ENCODE measurements at regions not wholly inside any gene's neighbourhood (a gene's known extent, or its start where the extent isn't known, plus 50 kb on each side); places are given as distances from the start of the nearest gene placed in this dataset.
"Not testable (repeated sequence)": the region's sequence is repeated elsewhere in the genome, so short reads cannot be mapped to it uniquely, and the experiment has no call there.

GRCh38 chr22:23450821-23451220, 129.3 kb downstream of the IGLL1 start:
- not testable (repeated sequence) for H3K27ac ChIP-seq (ENCODE audit: low read length); DNase-seq (ENCODE audit: low read depth, low spot score); H3K4me3 ChIP-seq (ENCODE audit: low read length); H3K36me3 ChIP-seq (ENCODE audit: control insufficient read depth, insufficient read depth, low read length); H3K27me3 ChIP-seq (ENCODE audit: control insufficient read depth, insufficient read depth, low read length); H3K9me3 ChIP-seq (ENCODE audit: control insufficient read depth, insufficient read depth, low read length); H3K4me1 ChIP-seq (ENCODE audit: control insufficient read depth, insufficient read depth, low read length)
- WGBS (ENCODE audit: insufficient coverage, insufficient read length): no CpG with 5 or more reads among the region's 15 CpGs

- no peaks in the 10 kb centered on the region for H3K27me3 ChIP-seq (ENCODE audit: control insufficient read depth, insufficient read depth, low read length)
- H3K4me3 ChIP-seq (ENCODE audit: low read length): no peak overlapping the region
- H3K36me3 ChIP-seq (ENCODE audit: control insufficient read depth, insufficient read depth, low read length): no peaks in the 10 kb centered on the region
- no peaks in the 10 kb centered on the region for H3K9me3 ChIP-seq (ENCODE audit: control insufficient read depth, insufficient read depth, low read length)
- DNase-seq (ENCODE audit: low read depth, low spot score): no peak
- no CpG with 5 or more reads among the region's 14 CpGs for WGBS (ENCODE audit: insufficient coverage, insufficient read length)
- no peaks in the 10 kb centered on the region for H3K4me1 ChIP-seq (ENCODE audit: control insufficient read depth, insufficient read depth, low read length)
- no peak overlapping the region for H3K27ac ChIP-seq (ENCODE audit: low read length)
These were observed 129.7 kb downstream of the IGLL1 start for GRCh38 chr22:23450434-23450795.

GRCh38 chr22:23449748-23450433, 130.2 kb downstream of the IGLL1 start:
- H3K27me3 ChIP-seq (ENCODE audit: control insufficient read depth, insufficient read depth, low read length); DNase-seq (ENCODE audit: low read depth, low spot score); H3K4me1 ChIP-seq (ENCODE audit: control insufficient read depth, insufficient read depth, low read length); H3K9me3 ChIP-seq (ENCODE audit: control insufficient read depth, insufficient read depth, low read length); H3K4me3 ChIP-seq (ENCODE audit: low read length); H3K36me3 ChIP-seq (ENCODE audit: control insufficient read depth, insufficient read depth, low read length); H3K27ac ChIP-seq (ENCODE audit: low read length): not testable (repeated sequence)
- no CpG with 5 or more reads among the region's 28 CpGs for WGBS (ENCODE audit: insufficient coverage, insufficient read length)

- not testable (repeated sequence) for H3K27me3 ChIP-seq (ENCODE audit: control insufficient read depth, insufficient read depth, low read length); H3K4me3 ChIP-seq (ENCODE audit: low read length); DNase-seq (ENCODE audit: low read depth, low spot score); H3K36me3 ChIP-seq (ENCODE audit: control insufficient read depth, insufficient read depth, low read length); H3K27ac ChIP-seq (ENCODE audit: low read length); H3K9me3 ChIP-seq (ENCODE audit: control insufficient read depth, insufficient read depth, low read length); H3K4me1 ChIP-seq (ENCODE audit: control insufficient read depth, insufficient read depth, low read length)
- no CpG with 5 or more reads among the region's 31 CpGs for WGBS (ENCODE audit: insufficient coverage, insufficient read length)
These were observed 131.4 kb downstream of the IGLL1 start for GRCh38 chr22:23448499-23449288.

GRCh38 chr22:23446796-23447350, 133.2 kb downstream of the IGLL1 start:
- Histone ChIP-seq H3K4me1 (ENCODE audit: control insufficient read depth, insufficient read depth, low read length) (no peaks in the 10 kb centered on the region), H3K27ac (ENCODE audit: low read length) (no peak overlapping the region), H3K4me3 (ENCODE audit: low read length) (no peak overlapping the region), H3K9me3 (ENCODE audit: control insufficient read depth, insufficient read depth, low read length) (no peaks in the 10 kb centered on the region), H3K27me3 (ENCODE audit: control insufficient read depth, insufficient read depth, low read length) (no peaks in the 10 kb centered on the region), H3K36me3 (ENCODE audit: control insufficient read depth, insufficient read depth, low read length) (no peaks in the 10 kb centered on the region)
- no peak for DNase-seq (ENCODE audit: low read depth, low spot score)
- no CpG with 5 or more reads among the region's 30 CpGs for WGBS (ENCODE audit: insufficient coverage, insufficient read length)

- H3K36me3 ChIP-seq (ENCODE audit: control insufficient read depth, insufficient read depth, low read length); H3K27me3 ChIP-seq (ENCODE audit: control insufficient read depth, insufficient read depth, low read length); DNase-seq (ENCODE audit: low read depth, low spot score); H3K27ac ChIP-seq (ENCODE audit: low read length); H3K4me3 ChIP-seq (ENCODE audit: low read length); H3K9me3 ChIP-seq (ENCODE audit: control insufficient read depth, insufficient read depth, low read length); H3K4me1 ChIP-seq (ENCODE audit: control insufficient read depth, insufficient read depth, low read length): not testable (repeated sequence)
These were observed 133.9 kb downstream of the IGLL1 start for GRCh38 chr22:23446194-23446593.

- H3K4me1 ChIP-seq (ENCODE audit: control insufficient read depth, insufficient read depth, low read length); H3K4me3 ChIP-seq (ENCODE audit: low read length); H3K9me3 ChIP-seq (ENCODE audit: control insufficient read depth, insufficient read depth, low read length); H3K36me3 ChIP-seq (ENCODE audit: control insufficient read depth, insufficient read depth, low read length); H3K27ac ChIP-seq (ENCODE audit: low read length); H3K27me3 ChIP-seq (ENCODE audit: control insufficient read depth, insufficient read depth, low read length); DNase-seq (ENCODE audit: low read depth, low spot score): not testable (repeated sequence)
- no CpG with 5 or more reads among the region's 2 CpGs for WGBS (ENCODE audit: insufficient coverage, insufficient read length)
These were observed 136.2 kb downstream of the IGLL1 start for GRCh38 chr22:23443905-23444304.

GRCh38 chr22:23439581-23439980, 140.5 kb downstream of the IGLL1 start:
- not testable (repeated sequence) for H3K36me3 ChIP-seq (ENCODE audit: control insufficient read depth, insufficient read depth, low read length); H3K9me3 ChIP-seq (ENCODE audit: control insufficient read depth, insufficient read depth, low read length); H3K4me1 ChIP-seq (ENCODE audit: control insufficient read depth, insufficient read depth, low read length); H3K27ac ChIP-seq (ENCODE audit: low read length); DNase-seq (ENCODE audit: low read depth, low spot score); H3K4me3 ChIP-seq (ENCODE audit: low read length); H3K27me3 ChIP-seq (ENCODE audit: control insufficient read depth, insufficient read depth, low read length)
- no CpG with 5 or more reads among the region's 3 CpGs for WGBS (ENCODE audit: insufficient coverage, insufficient read length)

- no peak overlapping the region for H3K27ac ChIP-seq (ENCODE audit: low read length)
- no peak for DNase-seq (ENCODE audit: low read depth, low spot score)
- no peaks in the 10 kb centered on the region for H3K4me1 ChIP-seq (ENCODE audit: control insufficient read depth, insufficient read depth, low read length)
- WGBS (ENCODE audit: insufficient coverage, insufficient read length): no CpG with 5 or more reads among the region's 13 CpGs
- H3K36me3 ChIP-seq (ENCODE audit: control insufficient read depth, insufficient read depth, low read length): no peaks in the 10 kb centered on the region
- H3K27me3 ChIP-seq (ENCODE audit: control insufficient read depth, insufficient read depth, low read length): no peaks in the 10 kb centered on the region
- no peaks in the 10 kb centered on the region for H3K9me3 ChIP-seq (ENCODE audit: control insufficient read depth, insufficient read depth, low read length)
- no peak overlapping the region for H3K4me3 ChIP-seq (ENCODE audit: low read length)
These were observed 141.9 kb downstream of the IGLL1 start for GRCh38 chr22:23438216-23438615.

GRCh38 chr22:23437779-23438178, 142.3 kb downstream of the IGLL1 start:
- Histone ChIP-seq H3K36me3 (ENCODE audit: control insufficient read depth, insufficient read depth, low read length) (no peaks in the 10 kb centered on the region), H3K27ac (ENCODE audit: low read length) (no peak overlapping the region), H3K4me3 (ENCODE audit: low read length) (no peak overlapping the region), H3K27me3 (ENCODE audit: control insufficient read depth, insufficient read depth, low read length) (no peaks in the 10 kb centered on the region), H3K9me3 (ENCODE audit: control insufficient read depth, insufficient read depth, low read length) (no peaks in the 10 kb centered on the region), H3K4me1 (ENCODE audit: control insufficient read depth, insufficient read depth, low read length) (0 out of 2 replicates have a peak, but pooled peaks cover 1% of the 10 kb centered on the region)
- DNase-seq (ENCODE audit: low read depth, low spot score): no peak
- no CpG with 5 or more reads among the region's 16 CpGs for WGBS (ENCODE audit: insufficient coverage, insufficient read length)

- DNase-seq (ENCODE audit: low read depth, low spot score); H3K27me3 ChIP-seq (ENCODE audit: control insufficient read depth, insufficient read depth, low read length); H3K4me1 ChIP-seq (ENCODE audit: control insufficient read depth, insufficient read depth, low read length); H3K9me3 ChIP-seq (ENCODE audit: control insufficient read depth, insufficient read depth, low read length); H3K36me3 ChIP-seq (ENCODE audit: control insufficient read depth, insufficient read depth, low read length); H3K27ac ChIP-seq (ENCODE audit: low read length); H3K4me3 ChIP-seq (ENCODE audit: low read length): not testable (repeated sequence)
- WGBS (ENCODE audit: insufficient coverage, insufficient read length): no CpG with 5 or more reads among the region's 7 CpGs
These were observed 143.0 kb downstream of the IGLL1 start for GRCh38 chr22:23437107-23437395.

All from iPS DF 6.9 (cell line).